WERI-Rb-1 (cell line): ENCODE measurements at regions not wholly inside any gene's neighbourhood (a gene's known extent, or its start where the extent isn't known, plus 50 kb on each side); places are given as distances from the start of the nearest gene placed in this dataset.

ENCODE experiments used
- DNase-seq: peaks from one replicate; pipeline ENCODE4 v3.0.0-alpha.2; 2020
- H3K27ac ChIP-seq: fragments of 250-450 bp; sonication (Bioruptor Pico); 2 replicates; pipeline ENCODE4 v1.5.1; 2020; ENCODE audit warnings: mild to moderate bottlenecking, moderate library complexity
- H3K27me3 ChIP-seq: fragments of 250-450 bp; sonication (Bioruptor Pico); 2 replicates; pipeline ENCODE4 v1.5.1; 2021; ENCODE audit warnings: mild to moderate bottlenecking, low read depth, moderate library complexity; ENCODE audit not compliant: insufficient read depth, severe bottlenecking
- H3K36me3 ChIP-seq: fragments of 250-450 bp; sonication (Bioruptor Pico); 2 replicates; pipeline ENCODE4 v1.5.1; 2020; ENCODE audit warnings: mild to moderate bottlenecking, moderate library complexity
- H3K4me3 ChIP-seq: 2 replicates; pipeline ENCODE4 v1.5.1; 2011; ENCODE audit warnings: low read depth, mild to moderate bottlenecking, control low read depth, low read length
- H3K9me3 ChIP-seq: fragments of 250-450 bp; sonication (Bioruptor Pico); 2 replicates; pipeline ENCODE4 v1.5.1; 2021; ENCODE audit warnings: mild to moderate bottlenecking, moderate library complexity; ENCODE audit not compliant: severe bottlenecking
- TF ChIP-seq, protein P1 (sequence below): IDR thresholded peaks from 2 replicates; pipeline ENCODE4 v1.5.1; 2011; ENCODE audit warnings: low read depth, mild to moderate bottlenecking, control low read depth, inconsistent platforms, low read length

DNA sequence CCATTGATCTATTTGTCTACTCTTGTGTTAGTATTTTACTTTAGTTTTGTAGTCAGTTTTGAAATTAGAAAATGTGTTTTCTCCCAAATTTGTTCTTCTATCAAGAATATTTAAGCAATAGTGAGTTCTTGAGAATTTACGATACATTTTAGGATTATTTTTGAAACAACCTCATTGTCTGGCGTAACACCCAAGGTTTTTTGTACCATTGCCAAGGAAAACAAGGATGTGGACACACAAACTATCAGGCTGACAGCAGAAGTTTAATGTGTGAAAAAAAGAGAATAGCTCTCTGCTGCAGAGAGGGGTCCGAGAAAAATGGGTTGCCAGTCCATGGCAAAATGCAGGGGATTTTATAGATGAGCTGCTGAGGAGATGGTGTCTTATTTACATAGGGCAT lies 865.1 kb upstream of the CNTN5 start:
- TF ChIP-seq, protein P1, sequence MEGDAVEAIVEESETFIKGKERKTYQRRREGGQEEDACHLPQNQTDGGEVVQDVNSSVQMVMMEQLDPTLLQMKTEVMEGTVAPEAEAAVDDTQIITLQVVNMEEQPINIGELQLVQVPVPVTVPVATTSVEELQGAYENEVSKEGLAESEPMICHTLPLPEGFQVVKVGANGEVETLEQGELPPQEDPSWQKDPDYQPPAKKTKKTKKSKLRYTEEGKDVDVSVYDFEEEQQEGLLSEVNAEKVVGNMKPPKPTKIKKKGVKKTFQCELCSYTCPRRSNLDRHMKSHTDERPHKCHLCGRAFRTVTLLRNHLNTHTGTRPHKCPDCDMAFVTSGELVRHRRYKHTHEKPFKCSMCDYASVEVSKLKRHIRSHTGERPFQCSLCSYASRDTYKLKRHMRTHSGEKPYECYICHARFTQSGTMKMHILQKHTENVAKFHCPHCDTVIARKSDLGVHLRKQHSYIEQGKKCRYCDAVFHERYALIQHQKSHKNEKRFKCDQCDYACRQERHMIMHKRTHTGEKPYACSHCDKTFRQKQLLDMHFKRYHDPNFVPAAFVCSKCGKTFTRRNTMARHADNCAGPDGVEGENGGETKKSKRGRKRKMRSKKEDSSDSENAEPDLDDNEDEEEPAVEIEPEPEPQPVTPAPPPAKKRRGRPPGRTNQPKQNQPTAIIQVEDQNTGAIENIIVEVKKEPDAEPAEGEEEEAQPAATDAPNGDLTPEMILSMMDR = no peak
- H3K27me3 ChIP-seq = no peaks in the 10 kb centered on the region
- H3K4me3 ChIP-seq = no peak overlapping the region
- no peaks in the 10 kb centered on the region for H3K9me3 ChIP-seq
- H3K27ac ChIP-seq = no peak overlapping the region
- no peaks in the 10 kb centered on the region for H3K36me3 ChIP-seq
- no peak for DNase-seq

DNA sequence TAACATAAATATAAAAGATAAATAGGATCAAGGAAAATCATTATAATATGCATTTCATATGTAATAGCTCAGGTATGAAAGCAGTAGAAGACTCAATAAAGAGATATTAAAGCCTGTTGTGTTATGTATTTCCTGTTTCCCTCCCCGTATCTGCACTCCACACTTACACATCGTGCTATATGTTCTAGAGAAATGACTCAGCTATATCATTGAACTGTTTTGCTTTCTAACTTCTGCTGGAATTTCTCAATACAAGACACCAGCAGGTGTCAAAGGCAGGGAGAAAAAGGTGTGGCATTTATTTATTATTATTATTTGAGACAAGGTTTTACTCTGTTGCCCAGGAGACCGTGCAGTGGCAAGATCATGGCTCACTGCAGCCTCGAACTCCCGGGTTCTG lies 842.8 kb upstream of the CNTN5 start:
- TF ChIP-seq, protein P1 = no peak
- no peaks in the 10 kb centered on the region for H3K27me3 ChIP-seq

DNA sequence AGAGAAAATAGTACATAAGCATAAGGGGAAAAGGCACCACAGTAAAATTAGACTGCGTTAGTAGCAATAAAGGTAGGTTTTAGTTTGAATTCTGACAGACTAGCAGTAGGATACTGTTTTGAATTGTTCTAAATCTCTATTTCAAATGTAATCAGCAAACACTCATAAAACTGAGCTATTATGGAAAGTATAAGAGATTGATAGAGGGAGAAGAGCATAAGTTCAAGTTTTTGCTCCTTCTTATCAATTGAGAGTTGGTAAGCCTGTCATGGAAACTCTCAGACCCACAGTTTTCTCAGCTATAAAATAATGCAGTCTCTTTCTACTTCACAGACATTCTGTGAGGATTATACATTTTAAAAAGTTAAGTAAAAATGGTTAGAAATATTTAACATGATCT lies 840.2 kb upstream of the CNTN5 start:
- TF ChIP-seq, protein P1 = no peak
- no peaks in the 10 kb centered on the region for H3K27me3 ChIP-seq
- H3K27ac ChIP-seq = no peak overlapping the region
- H3K36me3 ChIP-seq = no peaks in the 10 kb centered on the region
- H3K9me3 ChIP-seq = peaks cover 2% of the 10 kb centered on the region
- no peak for DNase-seq
- H3K4me3 ChIP-seq = no peak overlapping the region

More for the DNA sequence above, 842.8 kb upstream of the CNTN5 start:
- H3K9me3 ChIP-seq = no peaks in the 10 kb centered on the region
- H3K36me3 ChIP-seq = no peaks in the 10 kb centered on the region
- no peak overlapping the region for H3K27ac ChIP-seq
- DNase-seq = no peak
- no peak overlapping the region for H3K4me3 ChIP-seq

DNA sequence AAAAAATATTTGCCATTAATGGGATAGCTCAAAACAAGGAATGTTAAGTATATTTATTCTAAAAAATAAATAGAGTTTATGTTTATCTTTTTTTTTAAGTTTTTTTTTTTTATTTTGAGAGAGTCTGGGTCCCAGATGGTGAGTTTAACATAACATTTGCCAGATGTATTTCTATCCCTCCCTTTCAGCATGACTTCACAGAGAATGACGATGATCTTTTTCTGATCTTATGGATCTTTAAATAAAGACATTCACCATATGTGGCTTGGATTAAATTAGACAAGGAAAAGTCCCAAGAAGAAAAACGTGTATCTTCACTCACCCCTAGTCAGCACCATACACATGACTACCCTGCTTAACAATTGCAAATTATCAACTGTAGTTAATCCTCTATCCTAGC lies 839.8 kb upstream of the CNTN5 start:
- Histone ChIP-seq H3K9me3 (peaks cover 2% of the 10 kb centered on the region), H3K27me3 (no peaks in the 10 kb centered on the region), H3K4me3 (no peak overlapping the region), H3K27ac (no peak overlapping the region), H3K36me3 (no peaks in the 10 kb centered on the region)
- no peak for DNase-seq
- TF ChIP-seq, protein P1 = no peak

DNA sequence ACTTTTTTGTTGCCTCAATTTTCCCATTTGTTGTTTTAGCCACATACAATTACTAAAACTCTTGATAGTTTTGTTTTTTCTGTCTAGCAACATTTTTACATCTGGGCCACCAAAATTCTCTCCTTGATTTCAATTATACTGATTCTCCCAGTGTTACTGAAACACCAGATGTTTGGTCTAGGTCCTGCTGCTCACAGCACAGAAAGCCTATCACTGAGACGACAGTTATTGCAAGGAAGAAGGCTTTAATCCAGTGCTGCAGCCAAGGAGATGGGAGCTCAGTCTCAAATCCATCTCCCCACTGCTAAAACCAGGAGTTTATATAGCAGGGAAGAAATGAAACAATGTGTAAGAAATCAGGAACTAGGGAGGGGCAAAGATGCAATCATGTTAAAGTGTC lies 837.7 kb upstream of the CNTN5 start:
- TF ChIP-seq, protein P1 = no peak
- H3K9me3 ChIP-seq = peaks cover 2% of the 10 kb centered on the region
- no peaks in the 10 kb centered on the region for H3K36me3 ChIP-seq
- H3K4me3 ChIP-seq = no peak overlapping the region
- no peak overlapping the region for H3K27ac ChIP-seq
- no peak for DNase-seq
- no peaks in the 10 kb centered on the region for H3K27me3 ChIP-seq

DNA sequence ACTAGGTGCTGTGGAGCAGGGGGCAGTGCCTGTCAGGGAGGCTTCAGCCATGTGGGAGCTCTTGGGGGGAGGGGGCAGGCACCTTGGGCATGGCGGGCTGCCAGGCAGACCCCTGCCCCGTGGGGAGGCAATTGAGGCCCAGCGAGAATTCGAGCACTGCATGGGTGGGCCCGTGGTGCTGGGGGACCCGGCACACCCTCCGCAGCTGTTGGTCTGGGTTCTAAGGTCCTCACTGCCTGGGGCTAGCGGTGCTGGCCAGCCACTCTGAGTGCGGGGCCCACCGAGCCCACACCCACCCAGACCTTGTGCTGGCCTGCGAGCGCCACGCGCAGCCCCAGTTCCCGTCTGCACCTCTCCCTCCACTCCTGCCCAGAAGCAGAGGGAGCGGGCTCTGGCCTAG lies 835.5 kb upstream of the CNTN5 start:
- no peaks in the 10 kb centered on the region for H3K27me3 ChIP-seq
- no peak overlapping the region for H3K4me3 ChIP-seq
- H3K9me3 ChIP-seq = peaks cover 2% of the 10 kb centered on the region
- DNase-seq = no peak
- no peaks in the 10 kb centered on the region for H3K36me3 ChIP-seq
- H3K27ac ChIP-seq = no peak overlapping the region
- TF ChIP-seq, protein P1 = no peak
